GM21515 (cell line): ENCODE measurements at regions not wholly inside any gene's neighbourhood (a gene's known extent, or its start where the extent isn't known, plus 50 kb on each side); places are given as distances from the start of the nearest gene placed in this dataset.
"Not testable (repeated sequence)": the region's sequence is repeated elsewhere in the genome, so short reads cannot be mapped to it uniquely, and the experiment has no call there.

ENCODE experiments used
- ATAC-seq: cut with Tn5 transposase; IDR thresholded peaks from one replicate; pipeline ENCODE4 v1.9.1; 2021; ENCODE audit not compliant: unreplicated experiment

- no peak for ATAC-seq
Measured at GRCh38 chr3:159502986-159503385, 485.6 kb upstream of the IL12A start.

- ATAC-seq: not testable (repeated sequence)
Measured at GRCh38 chr3:159510988-159511387, 477.6 kb upstream of the IL12A start.

GRCh38 chr3:159513444-159513843 lies 475.2 kb upstream of the IL12A start:
- no peak for ATAC-seq

- ATAC-seq: no peak
Measured at GRCh38 chr3:159513867-159514380, 474.7 kb upstream of the IL12A start.

GRCh38 chr3:159517105-159517504 lies 471.5 kb upstream of the IL12A start:
- ATAC-seq: no peak

GRCh38 chr3:159520638-159521037 lies 468.0 kb upstream of the IL12A start:
- no peak for ATAC-seq

GRCh38 chr3:159522276-159522675 lies 466.4 kb upstream of the IL12A start:
- no peak for ATAC-seq

- no peak for ATAC-seq
Measured at GRCh38 chr3:159528251-159528895, 460.3 kb upstream of the IL12A start.

- ATAC-seq: no peak
Measured at GRCh38 chr3:159532577-159532976, 456.1 kb upstream of the IL12A start.

GRCh38 chr3:159534496-159534895 lies 454.1 kb upstream of the IL12A start:
- no peak for ATAC-seq

- no peak for ATAC-seq
Measured at GRCh38 chr3:159536876-159537275, 451.8 kb upstream of the IL12A start.

GRCh38 chr3:159538507-159538906 lies 450.1 kb upstream of the IL12A start:
- no peak for ATAC-seq

GRCh38 chr3:159540882-159541495 lies 447.6 kb upstream of the IL12A start:
- ATAC-seq: no peak

GRCh38 chr3:159548675-159549335 lies 439.8 kb upstream of the IL12A start:
- no peak for ATAC-seq

GRCh38 chr3:159555205-159555604 lies 433.4 kb upstream of the IL12A start:
- no peak for ATAC-seq

GRCh38 chr3:159559771-159560170 lies 428.9 kb upstream of the IL12A start:
- ATAC-seq: no peak

GRCh38 chr3:159560214-159560979 lies 428.2 kb upstream of the IL12A start:
- no peak for ATAC-seq

- no peak for ATAC-seq
Measured at GRCh38 chr3:159565313-159565712, 423.3 kb upstream of the IL12A start.

GRCh38 chr3:159583662-159584061 lies 405.0 kb upstream of the IL12A start:
- no peak for ATAC-seq

- no peak for ATAC-seq
Measured at GRCh38 chr3:159584421-159584820, 404.2 kb upstream of the IL12A start.

GRCh38 chr3:159586571-159587202 lies 401.9 kb upstream of the IL12A start:
- no peak for ATAC-seq
